ENCODE measurements at regions not wholly inside any gene's neighbourhood (a gene's known extent, or its start where the extent isn't known, plus 50 kb on each side); places are given as distances from the start of the nearest gene placed in this dataset.

GRCh38 chr2:236674238-236674637 lies 104.6 kb downstream of the ACKR3 start:
- TF ChIP-seq GATA2 (IDR thresholded peaks at IDR 0.05; ENCODE audit: low read depth, low read length) (no peak), GATA3 (IDR thresholded peaks at IDR 0.05; ENCODE audit: low read depth, low read length) (no peak)

- no peak for TF ChIP-seq GATA2 (IDR thresholded peaks at IDR 0.05; ENCODE audit: low read depth, low read length)
- TF ChIP-seq GATA3 (IDR thresholded peaks at IDR 0.05; ENCODE audit: low read depth, low read length) = no peak
These were observed 105.0 kb downstream of the ACKR3 start for GRCh38 chr2:236674646-236675045.

GRCh38 chr2:236675051-236675450 lies 105.4 kb downstream of the ACKR3 start:
- TF ChIP-seq GATA3 (IDR thresholded peaks at IDR 0.05; ENCODE audit: low read depth, low read length) (no peak), GATA2 (IDR thresholded peaks at IDR 0.05; ENCODE audit: low read depth, low read length) (no peak)

- TF ChIP-seq GATA2 (IDR thresholded peaks at IDR 0.05; ENCODE audit: low read depth, low read length) (no peak), GATA3 (IDR thresholded peaks at IDR 0.05; ENCODE audit: low read depth, low read length) (no peak)
These were observed 105.9 kb downstream of the ACKR3 start for GRCh38 chr2:236675526-236675925.

GRCh38 chr2:236676136-236676873 lies 106.7 kb downstream of the ACKR3 start:
- TF ChIP-seq GATA3 (IDR thresholded peaks at IDR 0.05; ENCODE audit: low read depth, low read length) (no peak), GATA2 (IDR thresholded peaks at IDR 0.05; ENCODE audit: low read depth, low read length) (no peak)

GRCh38 chr2:236677368-236677767 lies 107.7 kb downstream of the ACKR3 start:
- no peak for TF ChIP-seq GATA3 (IDR thresholded peaks at IDR 0.05; ENCODE audit: low read depth, low read length)
- TF ChIP-seq GATA2 (IDR thresholded peaks at IDR 0.05; ENCODE audit: low read depth, low read length) = no peak

- TF ChIP-seq GATA2 (IDR thresholded peaks at IDR 0.05; ENCODE audit: low read depth, low read length) (no peak), GATA3 (IDR thresholded peaks at IDR 0.05; ENCODE audit: low read depth, low read length) (no peak)
These were observed 108.8 kb downstream of the ACKR3 start for GRCh38 chr2:236678307-236678975.

- TF ChIP-seq GATA3 (IDR thresholded peaks at IDR 0.05; ENCODE audit: low read depth, low read length) = no peak
- no peak for TF ChIP-seq GATA2 (IDR thresholded peaks at IDR 0.05; ENCODE audit: low read depth, low read length)
These were observed 110.5 kb downstream of the ACKR3 start for GRCh38 chr2:236679884-236680860.

- no peak for TF ChIP-seq GATA2 (IDR thresholded peaks at IDR 0.05; ENCODE audit: low read depth, low read length)
- TF ChIP-seq GATA3 (IDR thresholded peaks at IDR 0.05; ENCODE audit: low read depth, low read length) = no peak
These were observed 113.2 kb downstream of the ACKR3 start for GRCh38 chr2:236682651-236683422.

GRCh38 chr2:236684504-236685256 lies 115.1 kb downstream of the ACKR3 start:
- TF ChIP-seq GATA2 (IDR thresholded peaks at IDR 0.05; ENCODE audit: low read depth, low read length) (no peak), GATA3 (IDR thresholded peaks at IDR 0.05; ENCODE audit: low read depth, low read length) (no peak)

- TF ChIP-seq GATA2 (IDR thresholded peaks at IDR 0.05; ENCODE audit: low read depth, low read length) (no peak), GATA3 (IDR thresholded peaks at IDR 0.05; ENCODE audit: low read depth, low read length) (no peak)
These were observed 115.7 kb downstream of the ACKR3 start for GRCh38 chr2:236685361-236685760.

- no peak for TF ChIP-seq GATA2 (IDR thresholded peaks at IDR 0.05; ENCODE audit: low read depth, low read length)
- TF ChIP-seq GATA3 (IDR thresholded peaks at IDR 0.05; ENCODE audit: low read depth, low read length) = no peak
These were observed 116.4 kb downstream of the ACKR3 start for GRCh38 chr2:236685979-236686520.

All from SH-SY5Y (cell line).